D721Med (cell line): ENCODE measurements at regions not wholly inside any gene's neighbourhood (a gene's known extent, or its start where the extent isn't known, plus 50 kb on each side); places are given as distances from the start of the nearest gene placed in this dataset.

Experiments used
- DNase-seq: peaks from one replicate; pipeline ENCODE4 v3.0.0; 2011; ENCODE audit warnings: low spot score; ENCODE audit not compliant: insufficient read length
- FAIRE-seq: peaks from 2 replicates; lab custom pipeline; 2011; peaks lifted over from hg19 to GRCh38; lab: Jason Lieb, UNC
- CTCF ChIP-seq: IDR thresholded peaks from 2 replicates; pipeline ENCODE4 v1.5.1; 2012; ENCODE audit warnings: mild to moderate bottlenecking, control low read depth; ENCODE audit not compliant: insufficient read depth; ENCODE audit errors: missing control alignments

- no peak for FAIRE-seq
- no peak for TF ChIP-seq CTCF
- DNase-seq = no peak
Measured at GRCh38 chr13:47418206-47418920, 521.5 kb upstream of the HTR2A start.

- no peak for DNase-seq
- TF ChIP-seq CTCF = no peak
- FAIRE-seq = no peak
Measured at GRCh38 chr13:47417485-47417884, 520.6 kb upstream of the HTR2A start.

- DNase-seq (no peak), FAIRE-seq (no peak)
- TF ChIP-seq CTCF = no peak
Measured at GRCh38 chr13:47415048-47415447, 518.2 kb upstream of the HTR2A start.

- DNase-seq (no peak), FAIRE-seq (no peak)
- TF ChIP-seq CTCF = no peak
Measured at GRCh38 chr13:47413526-47413925, 516.7 kb upstream of the HTR2A start.

- FAIRE-seq = no peak
- no peak for TF ChIP-seq CTCF
- no peak for DNase-seq
Measured at GRCh38 chr13:47413112-47413511, 516.3 kb upstream of the HTR2A start.

- FAIRE-seq (no peak), DNase-seq (no peak)
- no peak for TF ChIP-seq CTCF
Measured at GRCh38 chr13:47409778-47410177, 512.9 kb upstream of the HTR2A start.

- DNase-seq (no peak), FAIRE-seq (no peak)
- TF ChIP-seq CTCF = no peak
Measured at GRCh38 chr13:47408546-47409319, 511.9 kb upstream of the HTR2A start.
